C4-2B (cell line): ENCODE measurements at regions not wholly inside any gene's neighbourhood (a gene's known extent, or its start where the extent isn't known, plus 50 kb on each side); places are given as distances from the start of the nearest gene placed in this dataset.

Experiments
- ZFX ChIP-seq: fragments of 450-650 bp; IDR thresholded peaks from 2 replicates; pipeline ENCODE4 v1.6.1; 2017
- TF ChIP-seq, protein P1 (sequence below): fragments of 450-650 bp; conservative IDR thresholded peaks from 2 replicates; pipeline ENCODE4 v1.5.1; 2017; ENCODE audit warnings: mild to moderate bottlenecking

DNA sequence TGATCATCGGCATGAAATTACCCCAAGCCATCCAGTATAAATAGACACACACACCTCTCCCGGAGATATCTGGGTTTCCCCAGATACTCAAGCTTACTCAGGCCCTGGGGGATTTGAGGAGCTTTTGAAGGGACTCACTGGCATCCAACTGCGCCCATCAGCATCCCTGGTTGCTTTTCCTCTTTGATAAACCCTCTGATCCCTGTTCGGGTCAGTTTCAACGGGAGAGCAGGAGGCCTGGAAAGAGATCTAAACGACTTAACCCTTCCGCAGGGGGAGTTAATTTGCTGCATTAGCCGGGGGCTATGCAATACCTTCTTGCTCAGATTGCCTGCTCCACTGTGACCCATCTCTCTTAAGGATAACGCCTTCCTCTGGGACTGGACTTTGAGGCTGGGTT is 76.6 kb downstream of the MAF start:
- TF ChIP-seq, protein P1, sequence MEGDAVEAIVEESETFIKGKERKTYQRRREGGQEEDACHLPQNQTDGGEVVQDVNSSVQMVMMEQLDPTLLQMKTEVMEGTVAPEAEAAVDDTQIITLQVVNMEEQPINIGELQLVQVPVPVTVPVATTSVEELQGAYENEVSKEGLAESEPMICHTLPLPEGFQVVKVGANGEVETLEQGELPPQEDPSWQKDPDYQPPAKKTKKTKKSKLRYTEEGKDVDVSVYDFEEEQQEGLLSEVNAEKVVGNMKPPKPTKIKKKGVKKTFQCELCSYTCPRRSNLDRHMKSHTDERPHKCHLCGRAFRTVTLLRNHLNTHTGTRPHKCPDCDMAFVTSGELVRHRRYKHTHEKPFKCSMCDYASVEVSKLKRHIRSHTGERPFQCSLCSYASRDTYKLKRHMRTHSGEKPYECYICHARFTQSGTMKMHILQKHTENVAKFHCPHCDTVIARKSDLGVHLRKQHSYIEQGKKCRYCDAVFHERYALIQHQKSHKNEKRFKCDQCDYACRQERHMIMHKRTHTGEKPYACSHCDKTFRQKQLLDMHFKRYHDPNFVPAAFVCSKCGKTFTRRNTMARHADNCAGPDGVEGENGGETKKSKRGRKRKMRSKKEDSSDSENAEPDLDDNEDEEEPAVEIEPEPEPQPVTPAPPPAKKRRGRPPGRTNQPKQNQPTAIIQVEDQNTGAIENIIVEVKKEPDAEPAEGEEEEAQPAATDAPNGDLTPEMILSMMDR, result no peak
- TF ChIP-seq ZFX, result no peak
